Fibroblast of mammary gland (primary cell): ENCODE measurements at regions not wholly inside any gene's neighbourhood (a gene's known extent, or its start where the extent isn't known, plus 50 kb on each side); places are given as distances from the start of the nearest gene placed in this dataset.

Source experiments
- DNase-seq: peaks from one replicate; pipeline ENCODE4 v3.0.0-alpha.2; 2010; ENCODE audit warnings: low read depth
- H3K4me3 ChIP-seq: 2 replicates; pipeline ENCODE4 v1.5.1; 2011; ENCODE audit warnings: low read depth, mild to moderate bottlenecking, low read length, moderate library complexity; ENCODE audit not compliant: control insufficient read depth
- TF ChIP-seq, protein P1 (sequence below): conservative IDR thresholded peaks from 2 replicates; pipeline ENCODE4 v1.5.1; 2011; ENCODE audit warnings: low read depth, low read length, inconsistent platforms; ENCODE audit not compliant: control insufficient read depth, insufficient read depth

DNA sequence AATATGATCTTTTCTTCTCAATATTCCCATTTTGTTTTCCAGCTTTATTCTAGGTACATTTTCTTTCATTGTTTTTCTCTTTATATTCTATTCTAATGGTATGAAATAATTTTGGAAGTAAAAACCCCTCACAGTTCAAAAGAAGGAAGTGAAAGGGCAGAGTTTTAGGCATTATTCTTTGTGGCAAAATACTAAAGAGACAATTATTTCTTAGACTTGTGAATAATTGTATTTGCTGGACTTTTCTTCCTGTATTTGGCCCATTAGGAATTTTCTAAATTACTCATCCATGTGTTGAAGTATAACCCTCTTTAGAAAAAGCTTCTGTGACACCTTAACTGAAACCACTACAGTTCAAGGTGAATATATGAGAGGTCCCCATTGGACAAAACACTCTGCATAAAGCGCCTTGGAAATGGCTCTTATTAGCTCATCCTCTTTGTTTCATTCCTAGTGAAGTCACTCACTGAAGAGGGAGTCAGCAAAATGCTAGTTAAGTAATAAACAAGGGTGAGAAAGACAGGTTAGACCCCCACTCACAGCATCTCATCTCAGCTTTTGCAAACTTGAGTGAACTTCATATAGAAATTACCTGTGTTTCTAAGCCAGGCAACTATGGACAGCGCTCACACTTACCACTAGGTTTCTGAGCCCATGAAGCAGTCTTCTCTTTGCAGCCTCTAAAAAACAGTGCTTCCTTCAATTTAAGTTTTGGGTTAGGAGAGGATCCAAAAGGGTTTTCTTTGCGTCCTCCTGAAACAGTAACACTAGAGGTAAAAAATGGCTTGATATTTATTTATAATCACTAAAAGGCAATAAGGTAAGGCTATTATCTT lies 327.5 kb downstream of the ARPP21 start:
- TF ChIP-seq, protein P1, sequence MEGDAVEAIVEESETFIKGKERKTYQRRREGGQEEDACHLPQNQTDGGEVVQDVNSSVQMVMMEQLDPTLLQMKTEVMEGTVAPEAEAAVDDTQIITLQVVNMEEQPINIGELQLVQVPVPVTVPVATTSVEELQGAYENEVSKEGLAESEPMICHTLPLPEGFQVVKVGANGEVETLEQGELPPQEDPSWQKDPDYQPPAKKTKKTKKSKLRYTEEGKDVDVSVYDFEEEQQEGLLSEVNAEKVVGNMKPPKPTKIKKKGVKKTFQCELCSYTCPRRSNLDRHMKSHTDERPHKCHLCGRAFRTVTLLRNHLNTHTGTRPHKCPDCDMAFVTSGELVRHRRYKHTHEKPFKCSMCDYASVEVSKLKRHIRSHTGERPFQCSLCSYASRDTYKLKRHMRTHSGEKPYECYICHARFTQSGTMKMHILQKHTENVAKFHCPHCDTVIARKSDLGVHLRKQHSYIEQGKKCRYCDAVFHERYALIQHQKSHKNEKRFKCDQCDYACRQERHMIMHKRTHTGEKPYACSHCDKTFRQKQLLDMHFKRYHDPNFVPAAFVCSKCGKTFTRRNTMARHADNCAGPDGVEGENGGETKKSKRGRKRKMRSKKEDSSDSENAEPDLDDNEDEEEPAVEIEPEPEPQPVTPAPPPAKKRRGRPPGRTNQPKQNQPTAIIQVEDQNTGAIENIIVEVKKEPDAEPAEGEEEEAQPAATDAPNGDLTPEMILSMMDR: no peak
- DNase-seq: no peak
- H3K4me3 ChIP-seq: no peak overlapping the region

DNA sequence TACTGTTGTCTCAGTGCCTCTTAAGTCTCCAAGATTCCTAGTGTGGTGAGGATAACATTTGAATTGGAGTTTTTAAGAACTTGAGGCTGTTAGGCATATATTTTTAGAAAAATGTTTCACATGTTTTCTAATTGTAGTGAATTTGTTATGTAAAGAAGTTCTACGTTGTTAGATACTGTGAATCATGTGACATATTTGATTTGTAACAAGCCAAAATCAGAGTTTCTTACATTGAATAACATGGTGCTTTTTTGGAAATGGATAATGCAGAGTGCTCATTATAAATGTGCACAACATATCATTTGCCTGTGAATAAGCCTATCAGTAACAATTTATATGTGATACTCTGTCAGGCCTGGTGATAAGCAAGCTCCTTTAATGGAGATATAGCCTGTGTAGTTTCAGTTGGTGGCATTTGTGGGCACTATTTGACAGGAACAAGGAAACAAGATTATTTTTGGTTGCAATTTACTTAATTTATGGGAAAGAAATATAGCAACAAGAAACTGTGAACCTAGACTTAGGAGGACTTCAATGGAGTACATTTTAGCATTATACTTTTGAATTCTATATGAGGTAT lies 328.8 kb downstream of the ARPP21 start:
- DNase-seq: no peak
- TF ChIP-seq, protein P1: no peak
- H3K4me3 ChIP-seq: no peak overlapping the region

DNA sequence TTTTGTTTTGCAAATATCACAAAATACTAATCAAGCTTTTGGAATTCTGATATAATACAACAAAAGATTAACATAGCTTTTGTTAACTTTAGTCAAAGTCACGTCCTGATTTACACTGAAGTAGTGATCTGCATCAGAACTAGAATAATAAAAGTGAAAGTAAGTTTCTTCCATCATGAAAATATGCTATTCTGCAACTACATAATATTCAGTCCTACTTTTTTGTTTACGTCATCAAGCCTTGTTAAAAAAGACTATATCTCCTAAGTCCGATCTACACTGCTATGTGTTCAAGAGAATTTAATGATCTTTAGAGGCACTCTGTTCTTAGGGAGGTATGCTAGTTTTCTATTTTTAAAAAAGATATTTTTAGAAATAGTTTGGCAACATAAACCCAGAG lies 330.1 kb downstream of the ARPP21 start:
- H3K4me3 ChIP-seq: no peak overlapping the region
- DNase-seq: no peak
- TF ChIP-seq, protein P1: no peak

DNA sequence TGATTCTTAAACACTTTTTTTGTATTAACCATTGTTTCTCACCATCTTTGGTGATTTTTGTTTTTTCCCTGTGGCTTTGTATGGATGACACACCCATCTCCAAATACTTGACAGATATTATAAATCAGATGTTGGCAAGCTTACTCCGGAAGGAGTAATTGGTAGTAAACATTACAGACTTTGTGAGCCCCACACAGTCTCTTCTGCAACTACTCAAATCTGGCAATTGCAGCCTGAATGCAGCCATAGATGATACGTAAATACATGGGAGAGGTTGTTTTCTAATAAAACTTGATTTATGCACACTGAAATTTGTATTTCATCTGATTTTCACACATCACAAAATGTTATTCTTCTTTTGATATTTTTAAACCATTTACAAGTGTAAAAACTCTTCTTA lies 331.5 kb downstream of the ARPP21 start:
- no peak overlapping the region for H3K4me3 ChIP-seq
- TF ChIP-seq, protein P1: no peak
- no peak for DNase-seq

DNA sequence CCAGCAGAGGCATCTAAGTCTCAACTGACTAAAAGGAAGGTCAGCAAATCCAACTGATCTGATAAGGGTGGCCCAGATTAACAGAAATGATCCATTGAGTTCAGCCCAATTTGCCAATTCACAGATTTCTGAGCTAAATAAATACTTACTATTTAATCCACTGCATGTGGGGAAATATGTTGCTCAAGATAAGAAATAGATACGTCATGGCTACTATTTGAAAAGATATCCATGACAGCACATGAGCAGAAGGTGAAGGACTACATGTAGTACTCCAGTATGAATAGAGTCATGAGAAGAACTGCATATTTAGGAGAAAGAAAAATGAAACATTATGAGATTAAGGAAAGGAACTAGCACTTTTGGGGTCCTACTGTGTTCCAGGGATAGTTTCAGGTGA lies 332.4 kb downstream of the ARPP21 start:
- H3K4me3 ChIP-seq: no peak overlapping the region
- TF ChIP-seq, protein P1: no peak
- DNase-seq: no peak

DNA sequence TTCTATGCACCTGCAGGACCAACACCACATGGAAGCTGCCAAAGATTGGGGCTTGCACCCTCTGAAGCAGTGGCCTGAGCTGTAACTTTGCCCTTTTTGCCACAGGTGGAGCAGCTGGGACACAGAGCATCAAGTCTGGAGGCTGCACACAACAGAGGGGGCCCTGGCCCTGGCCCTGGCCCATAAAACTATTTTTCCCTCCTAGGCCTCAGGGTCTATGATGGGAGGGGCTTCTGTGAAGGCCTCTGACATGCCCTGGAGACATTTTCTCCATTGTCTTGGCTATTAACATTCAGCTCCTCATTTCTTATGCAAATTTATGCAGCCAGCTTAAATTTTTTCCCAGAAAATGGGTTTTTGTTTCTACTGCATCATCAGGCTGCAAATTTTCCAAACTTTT lies 335.5 kb downstream of the ARPP21 start:
- DNase-seq: no peak
- no peak overlapping the region for H3K4me3 ChIP-seq
- TF ChIP-seq, protein P1: no peak
